GM12872 (cell line): ENCODE measurements at regions not wholly inside any gene's neighbourhood (a gene's known extent, or its start where the extent isn't known, plus 50 kb on each side); places are given as distances from the start of the nearest gene placed in this dataset.

ENCODE experiments used
- CTCF ChIP-seq: IDR thresholded peaks from 3 replicates; pipeline ENCODE4 v1.5.1; 2011; ENCODE audit warnings: low read depth, mild to moderate bottlenecking, low read length, moderate library complexity; ENCODE audit not compliant: insufficient read depth

DNA sequence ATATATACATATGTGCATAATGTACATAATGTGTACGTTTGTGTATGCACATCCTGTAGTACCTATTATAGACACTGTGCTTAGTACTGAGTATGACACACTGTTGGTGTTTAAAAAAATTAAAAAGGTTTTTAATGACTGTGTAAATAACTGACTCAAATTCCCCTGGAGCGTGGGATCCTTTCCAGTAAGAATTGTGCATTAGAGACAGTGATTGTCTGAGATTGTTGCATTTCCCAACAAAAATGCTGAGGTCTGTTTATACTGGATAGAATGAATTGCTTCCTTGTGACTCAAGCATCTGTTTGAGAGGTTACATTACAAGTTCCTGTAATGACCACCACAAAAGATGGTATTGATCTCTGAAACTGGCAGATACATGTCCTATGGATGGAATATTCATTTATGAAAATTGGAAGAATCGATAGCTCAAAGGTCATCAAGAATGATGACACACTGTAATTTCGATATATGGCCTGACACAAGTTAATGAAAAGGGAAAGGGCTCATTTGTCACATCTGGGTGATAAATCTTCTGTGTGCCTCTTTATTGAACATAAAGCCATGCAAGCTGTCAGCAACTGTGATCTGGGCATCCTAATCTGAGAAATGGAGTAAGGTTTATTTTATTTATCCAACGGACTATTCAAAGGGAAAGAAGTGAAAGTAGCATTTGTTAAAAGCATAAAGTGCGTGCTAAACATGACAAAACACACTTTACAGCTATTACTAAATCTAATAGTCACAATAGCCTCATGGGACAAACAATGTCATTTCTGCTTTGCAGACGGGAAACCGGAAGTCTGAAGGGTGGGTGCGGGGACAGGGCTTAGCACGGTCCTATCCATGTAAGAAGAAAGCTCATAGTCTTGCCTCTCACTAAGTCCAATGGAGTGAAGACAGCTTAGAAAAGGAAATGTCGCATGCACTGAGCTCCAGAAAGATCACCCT lies 228.8 kb downstream of the CDH11 start:
- no peak for TF ChIP-seq CTCF

GRCh38 chr16:64889446-64889845 lies 232.4 kb downstream of the CDH11 start:
- TF ChIP-seq CTCF, result no peak

DNA sequence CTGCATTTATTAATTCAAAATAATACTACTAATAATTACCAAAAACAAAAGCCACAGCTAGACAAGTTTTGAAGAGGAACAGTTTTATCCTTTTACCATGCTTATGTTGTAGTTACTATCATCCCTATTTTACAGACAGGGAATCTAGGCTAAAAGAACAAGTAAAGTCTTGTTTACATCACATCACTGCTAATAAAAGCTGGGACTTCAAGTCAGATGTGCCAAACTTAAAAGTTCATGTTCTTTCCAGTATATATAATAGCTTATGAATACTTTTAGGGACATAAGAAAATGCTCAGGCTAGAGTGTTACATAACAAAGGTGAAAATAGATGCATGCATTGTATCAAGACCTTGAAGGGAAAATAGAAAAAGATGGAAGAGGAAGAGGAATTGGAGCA lies 234.2 kb downstream of the CDH11 start:
- no peak for TF ChIP-seq CTCF

- TF ChIP-seq CTCF, result no peak
These were observed 239.6 kb downstream of the CDH11 start for GRCh38 chr16:64882078-64882784.

GRCh38 chr16:64880994-64881393 lies 240.9 kb downstream of the CDH11 start:
- no peak for TF ChIP-seq CTCF

DNA sequence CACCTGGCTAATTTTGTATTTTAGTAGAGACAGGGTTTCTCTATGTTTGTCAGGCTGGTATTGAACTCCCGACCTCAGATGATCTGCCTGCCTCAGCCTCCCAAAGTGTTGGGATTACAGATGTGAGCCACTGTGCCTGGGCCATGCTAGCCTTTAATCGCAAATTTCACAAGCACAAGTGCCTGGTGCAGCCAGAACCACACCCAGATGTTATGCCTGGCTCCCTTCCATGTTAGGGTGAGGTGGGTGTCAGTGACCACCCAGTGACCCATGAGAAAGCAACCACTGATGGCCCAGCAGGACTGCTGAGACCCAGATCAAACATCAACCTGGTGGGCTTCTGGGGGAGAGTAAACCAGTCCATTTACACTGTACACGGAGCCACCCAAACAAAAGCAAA lies 241.9 kb downstream of the CDH11 start:
- no peak for TF ChIP-seq CTCF

DNA sequence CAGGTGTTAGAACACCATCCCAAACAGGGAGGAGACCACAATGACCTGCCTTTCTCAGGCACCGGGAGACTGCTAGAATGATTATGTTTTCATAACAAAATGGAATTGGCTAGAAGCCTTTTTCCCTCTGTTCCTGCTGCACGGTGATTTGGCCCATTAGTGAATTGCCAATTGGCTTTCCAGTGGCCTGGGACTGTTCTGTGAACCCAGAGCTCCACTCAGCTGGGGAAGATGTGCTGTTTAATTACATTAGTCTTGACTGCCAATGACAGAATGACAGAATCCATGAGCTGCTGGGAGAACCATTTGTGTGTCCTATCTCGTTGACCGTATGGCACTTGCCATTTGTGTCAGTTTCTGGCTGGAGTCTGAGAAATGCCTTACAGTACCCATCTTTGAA lies 242.9 kb downstream of the CDH11 start:
- TF ChIP-seq CTCF, result no peak
